ENCODE measurements at regions not wholly inside any gene's neighbourhood (a gene's known extent, or its start where the extent isn't known, plus 50 kb on each side); places are given as distances from the start of the nearest gene placed in this dataset.

GRCh38 chr18:38847326-38847725, 1281.7 kb upstream of the CELF4 start:
- TF ChIP-seq POLR2AphosphoS5 (IDR thresholded peaks at IDR 0.05; ENCODE audit: low read depth, low read length): no peak
- no peak for TF ChIP-seq TAF1 (IDR thresholded peaks at IDR 0.05; ENCODE audit: borderline replicate concordance, insufficient read depth, low read length)
- no peak for TF ChIP-seq SIN3A (IDR thresholded peaks at IDR 0.05; ENCODE audit: borderline replicate concordance, insufficient read depth, low read length)
- no peak for TF ChIP-seq FOXP2 (optimal IDR thresholded peaks at IDR 0.05; ENCODE audit: borderline replicate concordance, extremely low read depth, extremely low read length, insufficient read depth)
- TF ChIP-seq, protein P1, sequence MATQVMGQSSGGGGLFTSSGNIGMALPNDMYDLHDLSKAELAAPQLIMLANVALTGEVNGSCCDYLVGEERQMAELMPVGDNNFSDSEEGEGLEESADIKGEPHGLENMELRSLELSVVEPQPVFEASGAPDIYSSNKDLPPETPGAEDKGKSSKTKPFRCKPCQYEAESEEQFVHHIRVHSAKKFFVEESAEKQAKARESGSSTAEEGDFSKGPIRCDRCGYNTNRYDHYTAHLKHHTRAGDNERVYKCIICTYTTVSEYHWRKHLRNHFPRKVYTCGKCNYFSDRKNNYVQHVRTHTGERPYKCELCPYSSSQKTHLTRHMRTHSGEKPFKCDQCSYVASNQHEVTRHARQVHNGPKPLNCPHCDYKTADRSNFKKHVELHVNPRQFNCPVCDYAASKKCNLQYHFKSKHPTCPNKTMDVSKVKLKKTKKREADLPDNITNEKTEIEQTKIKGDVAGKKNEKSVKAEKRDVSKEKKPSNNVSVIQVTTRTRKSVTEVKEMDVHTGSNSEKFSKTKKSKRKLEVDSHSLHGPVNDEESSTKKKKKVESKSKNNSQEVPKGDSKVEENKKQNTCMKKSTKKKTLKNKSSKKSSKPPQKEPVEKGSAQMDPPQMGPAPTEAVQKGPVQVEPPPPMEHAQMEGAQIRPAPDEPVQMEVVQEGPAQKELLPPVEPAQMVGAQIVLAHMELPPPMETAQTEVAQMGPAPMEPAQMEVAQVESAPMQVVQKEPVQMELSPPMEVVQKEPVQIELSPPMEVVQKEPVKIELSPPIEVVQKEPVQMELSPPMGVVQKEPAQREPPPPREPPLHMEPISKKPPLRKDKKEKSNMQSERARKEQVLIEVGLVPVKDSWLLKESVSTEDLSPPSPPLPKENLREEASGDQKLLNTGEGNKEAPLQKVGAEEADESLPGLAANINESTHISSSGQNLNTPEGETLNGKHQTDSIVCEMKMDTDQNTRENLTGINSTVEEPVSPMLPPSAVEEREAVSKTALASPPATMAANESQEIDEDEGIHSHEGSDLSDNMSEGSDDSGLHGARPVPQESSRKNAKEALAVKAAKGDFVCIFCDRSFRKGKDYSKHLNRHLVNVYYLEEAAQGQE (IDR thresholded peaks at IDR 0.05; ENCODE audit: insufficient read depth in 1 of 2, low read depth in 2 of 2, low read length in 2 of 2): no peak

- TF ChIP-seq POLR2AphosphoS5 (IDR thresholded peaks at IDR 0.05; ENCODE audit: low read depth, low read length) (no peak), SIN3A (IDR thresholded peaks at IDR 0.05; ENCODE audit: borderline replicate concordance, insufficient read depth, low read length) (no peak), TAF1 (IDR thresholded peaks at IDR 0.05; ENCODE audit: borderline replicate concordance, insufficient read depth, low read length) (no peak), FOXP2 (optimal IDR thresholded peaks at IDR 0.05; ENCODE audit: borderline replicate concordance, extremely low read depth, extremely low read length, insufficient read depth) (no peak)
- TF ChIP-seq, protein P1 (IDR thresholded peaks at IDR 0.05; ENCODE audit: insufficient read depth in 1 of 2, low read depth in 2 of 2, low read length in 2 of 2): no peak
These were observed 1277.7 kb upstream of the CELF4 start for GRCh38 chr18:38843291-38843690.

DNA sequence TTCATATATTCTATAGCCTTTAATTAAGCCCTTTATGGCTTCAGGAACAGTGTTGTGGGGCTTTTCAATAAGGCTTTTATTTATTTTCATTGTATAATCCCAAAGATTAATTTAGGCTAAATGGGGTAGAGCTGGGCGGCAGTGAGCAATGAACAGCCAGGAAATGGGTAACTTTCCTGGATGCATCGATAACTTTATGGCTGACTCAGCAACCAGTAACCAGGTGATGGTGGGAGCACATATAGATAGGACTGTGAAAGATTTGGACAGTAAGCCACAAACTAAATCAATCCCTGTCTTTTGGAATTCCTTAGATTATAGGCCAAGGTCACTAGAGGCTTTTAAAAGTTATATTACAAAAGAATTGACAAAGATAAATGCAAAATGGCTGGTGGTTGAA, 1260.6 kb upstream of the CELF4 start:
- TF ChIP-seq FOXP2 (optimal IDR thresholded peaks at IDR 0.05; ENCODE audit: borderline replicate concordance, extremely low read depth, extremely low read length, insufficient read depth) (no peak), POLR2AphosphoS5 (IDR thresholded peaks at IDR 0.05; ENCODE audit: low read depth, low read length) (no peak), TAF1 (IDR thresholded peaks at IDR 0.05; ENCODE audit: borderline replicate concordance, insufficient read depth, low read length) (no peak), SIN3A (IDR thresholded peaks at IDR 0.05; ENCODE audit: borderline replicate concordance, insufficient read depth, low read length) (no peak)
- TF ChIP-seq, protein P1 (IDR thresholded peaks at IDR 0.05; ENCODE audit: insufficient read depth in 1 of 2, low read depth in 2 of 2, low read length in 2 of 2): no peak

- TF ChIP-seq POLR2AphosphoS5 (IDR thresholded peaks at IDR 0.05; ENCODE audit: low read depth, low read length) (no peak), TAF1 (IDR thresholded peaks at IDR 0.05; ENCODE audit: borderline replicate concordance, insufficient read depth, low read length) (no peak), FOXP2 (optimal IDR thresholded peaks at IDR 0.05; ENCODE audit: borderline replicate concordance, extremely low read depth, extremely low read length, insufficient read depth) (no peak), SIN3A (IDR thresholded peaks at IDR 0.05; ENCODE audit: borderline replicate concordance, insufficient read depth, low read length) (no peak)
- TF ChIP-seq, protein P1 (IDR thresholded peaks at IDR 0.05; ENCODE audit: insufficient read depth in 1 of 2, low read depth in 2 of 2, low read length in 2 of 2): no peak
These were observed 1245.6 kb upstream of the CELF4 start for GRCh38 chr18:38811209-38811608.

DNA sequence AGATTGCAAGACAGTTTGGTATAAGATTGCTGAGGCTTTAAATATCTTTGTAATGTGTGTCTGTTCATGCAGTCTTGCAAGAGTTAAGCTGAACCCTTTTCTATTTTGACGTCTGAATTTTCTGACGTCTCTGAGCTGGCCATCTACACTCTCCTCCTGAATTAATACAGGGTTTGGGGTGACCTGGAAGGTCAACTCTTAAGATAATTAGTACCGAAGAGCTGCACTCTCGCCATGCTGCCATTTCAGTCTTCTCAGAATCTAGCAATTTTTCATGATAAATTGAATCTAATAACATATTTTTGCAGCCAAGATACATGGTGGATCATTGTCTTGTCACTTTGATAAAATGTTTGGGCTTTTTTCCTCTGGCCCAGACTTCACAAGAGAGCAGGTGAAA, 1245.2 kb upstream of the CELF4 start:
- TF ChIP-seq TAF1 (IDR thresholded peaks at IDR 0.05; ENCODE audit: borderline replicate concordance, insufficient read depth, low read length): no peak
- TF ChIP-seq, protein P1 (IDR thresholded peaks at IDR 0.05; ENCODE audit: insufficient read depth in 1 of 2, low read depth in 2 of 2, low read length in 2 of 2): no peak
- TF ChIP-seq FOXP2 (optimal IDR thresholded peaks at IDR 0.05; ENCODE audit: borderline replicate concordance, extremely low read depth, extremely low read length, insufficient read depth): no peak

Measured in PFSK-1 (cell line).